H7 (cell line): ENCODE measurements at regions not wholly inside any gene's neighbourhood (a gene's known extent, or its start where the extent isn't known, plus 50 kb on each side); places are given as distances from the start of the nearest gene placed in this dataset.

ENCODE experiments used
- DNase-seq: peaks from one replicate; pipeline ENCODE4 v3.0.0; 2012
- H3K27me3 ChIP-seq: 2 replicates; pipeline ENCODE4 v1.6.0; 2011; ENCODE audit warnings: mild to moderate bottlenecking, low read length; ENCODE audit not compliant: control insufficient read depth, insufficient read depth
- H3K36me3 ChIP-seq: replicated peaks from 2 replicates; pipeline ENCODE4 v1.5.1; 2011; ENCODE audit warnings: low read length; ENCODE audit not compliant: control insufficient read depth, insufficient read depth
- H3K4me3 ChIP-seq: 2 replicates; pipeline ENCODE4 v1.5.1; 2011; ENCODE audit warnings: low read depth, mild to moderate bottlenecking, control low read depth, low read length, moderate library complexity; ENCODE audit not compliant: insufficient read depth

- DNase-seq, result no peak
- Histone ChIP-seq H3K4me3 (no peak overlapping the region), H3K36me3 (no peaks in the 10 kb centered on the region)
Observed at GRCh38 chr18:61141691-61142090, 191.5 kb upstream of the CDH20 start.

GRCh38 chr18:61148322-61148721 is 184.9 kb upstream of the CDH20 start:
- no peak for DNase-seq
- Histone ChIP-seq H3K36me3 (no peaks in the 10 kb centered on the region), H3K27me3 (no peaks in the 10 kb centered on the region), H3K4me3 (no peak overlapping the region)

More at GRCh38 chr18:61141691-61142090, 191.5 kb upstream of the CDH20 start:
- H3K27me3 ChIP-seq, result no peaks in the 10 kb centered on the region

GRCh38 chr18:61149786-61150185 is 183.4 kb upstream of the CDH20 start:
- Histone ChIP-seq H3K4me3 (no peak overlapping the region), H3K36me3 (no peaks in the 10 kb centered on the region), H3K27me3 (no peaks in the 10 kb centered on the region)
- DNase-seq, result no peak

- DNase-seq, result no peak
- Histone ChIP-seq H3K27me3 (no peaks in the 10 kb centered on the region), H3K4me3 (no peak overlapping the region)
Observed at GRCh38 chr18:61153571-61153970, 179.7 kb upstream of the CDH20 start.

GRCh38 chr18:61154866-61155265 is 178.4 kb upstream of the CDH20 start:
- H3K4me3 ChIP-seq, result no peak overlapping the region
- H3K36me3 ChIP-seq, result no peaks in the 10 kb centered on the region
- no peak for DNase-seq
- no peaks in the 10 kb centered on the region for H3K27me3 ChIP-seq

More at GRCh38 chr18:61153571-61153970, 179.7 kb upstream of the CDH20 start:
- no peaks in the 10 kb centered on the region for H3K36me3 ChIP-seq

- H3K36me3 ChIP-seq, result no peaks in the 10 kb centered on the region
- no peaks in the 10 kb centered on the region for H3K27me3 ChIP-seq
- H3K4me3 ChIP-seq, result no peak overlapping the region
- no peak for DNase-seq
Observed at GRCh38 chr18:61155586-61155985, 177.6 kb upstream of the CDH20 start.

GRCh38 chr18:61157451-61157850 is 175.8 kb upstream of the CDH20 start:
- DNase-seq, result no peak
- Histone ChIP-seq H3K36me3 (no peaks in the 10 kb centered on the region), H3K27me3 (no peaks in the 10 kb centered on the region), H3K4me3 (no peak overlapping the region)

GRCh38 chr18:61159246-61159645 is 174.0 kb upstream of the CDH20 start:
- no peak for DNase-seq
- H3K4me3 ChIP-seq, result no peak overlapping the region
- H3K36me3 ChIP-seq, result no peaks in the 10 kb centered on the region
- H3K27me3 ChIP-seq, result no peaks in the 10 kb centered on the region

GRCh38 chr18:61164321-61164720 is 168.9 kb upstream of the CDH20 start:
- Histone ChIP-seq H3K4me3 (no peak overlapping the region), H3K36me3 (no peaks in the 10 kb centered on the region), H3K27me3 (no peaks in the 10 kb centered on the region)
- DNase-seq, result no peak

GRCh38 chr18:61167902-61168301 is 165.3 kb upstream of the CDH20 start:
- Histone ChIP-seq H3K4me3 (no peak overlapping the region), H3K27me3 (no peaks in the 10 kb centered on the region), H3K36me3 (no peaks in the 10 kb centered on the region)
- no peak for DNase-seq

GRCh38 chr18:61169386-61169785 is 163.8 kb upstream of the CDH20 start:
- no peaks in the 10 kb centered on the region for H3K27me3 ChIP-seq
- no peak for DNase-seq
- no peaks in the 10 kb centered on the region for H3K36me3 ChIP-seq
- no peak overlapping the region for H3K4me3 ChIP-seq

GRCh38 chr18:61172624-61173023 is 160.6 kb upstream of the CDH20 start:
- DNase-seq, result no peak
- no peak overlapping the region for H3K4me3 ChIP-seq
- no peaks in the 10 kb centered on the region for H3K27me3 ChIP-seq
- H3K36me3 ChIP-seq, result no peaks in the 10 kb centered on the region

GRCh38 chr18:61173554-61173953 is 159.7 kb upstream of the CDH20 start:
- no peak overlapping the region for H3K4me3 ChIP-seq
- H3K27me3 ChIP-seq, result no peaks in the 10 kb centered on the region
- no peaks in the 10 kb centered on the region for H3K36me3 ChIP-seq
- DNase-seq, result no peak

- no peak for DNase-seq
- Histone ChIP-seq H3K36me3 (no peaks in the 10 kb centered on the region), H3K27me3 (no peaks in the 10 kb centered on the region), H3K4me3 (no peak overlapping the region)
Observed at GRCh38 chr18:61183798-61184197, 149.4 kb upstream of the CDH20 start.

GRCh38 chr18:61187971-61188370 is 145.3 kb upstream of the CDH20 start:
- H3K27me3 ChIP-seq, result no peaks in the 10 kb centered on the region
- H3K4me3 ChIP-seq, result no peak overlapping the region
- H3K36me3 ChIP-seq, result no peaks in the 10 kb centered on the region
- no peak for DNase-seq

GRCh38 chr18:61189376-61189775 is 143.9 kb upstream of the CDH20 start:
- H3K27me3 ChIP-seq, result no peaks in the 10 kb centered on the region
- H3K4me3 ChIP-seq, result no peak overlapping the region
- no peak for DNase-seq
- H3K36me3 ChIP-seq, result no peaks in the 10 kb centered on the region
